ENCODE measurements at regions not wholly inside any gene's neighbourhood (a gene's known extent, or its start where the extent isn't known, plus 50 kb on each side); places are given as distances from the start of the nearest gene placed in this dataset.

DNA sequence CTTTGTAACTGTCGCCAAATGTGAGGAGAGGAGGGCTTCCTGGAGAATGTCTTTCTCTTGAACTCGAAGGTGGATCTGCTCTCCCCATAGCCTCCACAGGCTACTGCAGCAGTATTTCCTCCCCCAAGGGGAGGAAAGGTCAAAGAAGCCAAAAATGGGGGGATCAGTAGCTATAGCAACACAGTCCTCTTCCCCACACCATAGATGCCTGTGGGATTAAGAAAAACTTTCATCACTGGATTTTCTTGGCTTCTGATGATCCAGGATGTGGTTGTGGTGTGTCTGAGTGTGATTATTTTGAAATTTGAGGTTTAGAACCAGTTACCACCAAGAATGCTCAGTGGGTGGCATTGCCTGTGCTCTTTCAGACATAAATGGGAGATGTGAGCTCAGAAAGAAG is 140.1 kb upstream of the SPACA1 start:
- Histone ChIP-seq H3K9me3 (ENCODE audit: control insufficient read depth in 1 of 2, low read length in 2 of 2) (no peaks in the 10 kb centered on the region), H3K27me3 (ENCODE audit: low read depth, low read length) (no peaks in the 10 kb centered on the region), H3K27ac (ENCODE audit: low read length) (no peak overlapping the region), H3K4me3 (ENCODE audit: low read depth in 1 of 2, low read length in 2 of 2) (no peak overlapping the region), H3K36me3 (ENCODE audit: control insufficient read depth in 1 of 2, insufficient read depth in 2 of 2, low read length in 2 of 2) (no peaks in the 10 kb centered on the region), H3K4me1 (ENCODE audit: control insufficient read depth in 1 of 2, insufficient read depth in 2 of 2, low read length in 2 of 2) (no peaks in the 10 kb centered on the region)

DNA sequence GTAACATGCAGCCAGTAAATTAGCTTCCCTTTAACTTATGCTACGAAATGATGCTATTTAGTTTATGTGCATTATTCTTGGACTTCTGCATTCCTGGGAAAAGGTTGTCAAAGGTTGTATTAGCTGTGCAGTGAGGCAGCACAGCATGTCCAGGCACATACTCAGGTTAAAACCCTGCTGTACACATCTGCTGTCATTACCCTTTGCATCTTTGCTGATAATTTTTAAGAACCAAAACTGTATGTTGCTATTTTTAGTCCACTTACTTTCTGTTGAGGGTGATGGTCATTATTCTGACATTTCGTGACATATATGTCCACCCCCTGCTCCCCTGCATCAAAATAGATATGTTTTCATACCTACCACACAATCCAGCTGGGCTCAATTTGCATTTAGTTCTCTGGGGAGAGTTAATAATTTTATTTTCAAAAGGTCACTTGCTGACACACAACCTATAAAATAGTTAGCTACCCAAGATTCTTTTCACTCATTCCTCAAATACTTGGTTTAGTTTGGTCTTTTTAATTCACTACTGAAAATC is 142.5 kb upstream of the SPACA1 start:
- Histone ChIP-seq H3K27ac (ENCODE audit: low read length) (no peak overlapping the region), H3K36me3 (ENCODE audit: control insufficient read depth in 1 of 2, insufficient read depth in 2 of 2, low read length in 2 of 2) (no peaks in the 10 kb centered on the region), H3K9me3 (ENCODE audit: control insufficient read depth in 1 of 2, low read length in 2 of 2) (no peaks in the 10 kb centered on the region), H3K4me3 (ENCODE audit: low read depth in 1 of 2, low read length in 2 of 2) (no peak overlapping the region), H3K27me3 (ENCODE audit: low read depth, low read length) (no peaks in the 10 kb centered on the region), H3K4me1 (ENCODE audit: control insufficient read depth in 1 of 2, insufficient read depth in 2 of 2, low read length in 2 of 2) (no peaks in the 10 kb centered on the region)

GRCh38 chr6:87904011-87904410 is 143.6 kb upstream of the SPACA1 start:
- Histone ChIP-seq H3K27me3 (ENCODE audit: low read depth, low read length) (no peaks in the 10 kb centered on the region), H3K36me3 (ENCODE audit: control insufficient read depth in 1 of 2, insufficient read depth in 2 of 2, low read length in 2 of 2) (no peaks in the 10 kb centered on the region), H3K27ac (ENCODE audit: low read length) (no peak overlapping the region), H3K4me3 (ENCODE audit: low read depth in 1 of 2, low read length in 2 of 2) (no peak overlapping the region), H3K9me3 (ENCODE audit: control insufficient read depth in 1 of 2, low read length in 2 of 2) (no peaks in the 10 kb centered on the region), H3K4me1 (ENCODE audit: control insufficient read depth in 1 of 2, insufficient read depth in 2 of 2, low read length in 2 of 2) (no peaks in the 10 kb centered on the region)

- Histone ChIP-seq H3K27me3 (ENCODE audit: low read depth, low read length) (no peaks in the 10 kb centered on the region), H3K36me3 (ENCODE audit: control insufficient read depth in 1 of 2, insufficient read depth in 2 of 2, low read length in 2 of 2) (no peaks in the 10 kb centered on the region), H3K4me1 (ENCODE audit: control insufficient read depth in 1 of 2, insufficient read depth in 2 of 2, low read length in 2 of 2) (no peaks in the 10 kb centered on the region), H3K4me3 (ENCODE audit: low read depth in 1 of 2, low read length in 2 of 2) (no peak overlapping the region), H3K9me3 (ENCODE audit: control insufficient read depth in 1 of 2, low read length in 2 of 2) (no peaks in the 10 kb centered on the region), H3K27ac (ENCODE audit: low read length) (no peak overlapping the region)
These were observed 144.3 kb upstream of the SPACA1 start for GRCh38 chr6:87903323-87903722.

DNA sequence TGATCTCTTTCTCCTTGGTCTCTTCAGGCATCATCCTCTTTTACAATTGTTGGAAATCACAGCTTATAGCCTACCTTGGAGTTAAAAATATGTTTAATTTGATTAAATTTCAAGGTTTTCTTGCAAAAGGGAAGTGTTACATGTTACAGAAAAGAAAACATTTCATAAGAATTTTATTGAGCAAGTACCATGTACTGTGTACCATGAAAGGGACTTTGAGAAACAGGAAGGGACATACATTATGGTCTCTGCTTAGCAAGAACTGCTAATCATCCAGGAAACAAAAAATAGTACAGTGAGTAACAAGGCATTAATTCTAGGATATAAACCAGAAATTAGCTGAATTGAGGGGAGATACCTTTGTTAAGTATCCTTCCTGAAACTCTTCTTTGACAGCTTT is 145.3 kb upstream of the SPACA1 start:
- no peaks in the 10 kb centered on the region for H3K4me1 ChIP-seq (ENCODE audit: control insufficient read depth in 1 of 2, insufficient read depth in 2 of 2, low read length in 2 of 2)
- H3K27me3 ChIP-seq (ENCODE audit: low read depth, low read length), result no peaks in the 10 kb centered on the region
- H3K27ac ChIP-seq (ENCODE audit: low read length), result no peak overlapping the region
- no peak overlapping the region for H3K4me3 ChIP-seq (ENCODE audit: low read depth in 1 of 2, low read length in 2 of 2)
- H3K36me3 ChIP-seq (ENCODE audit: control insufficient read depth in 1 of 2, insufficient read depth in 2 of 2, low read length in 2 of 2), result no peaks in the 10 kb centered on the region
- H3K9me3 ChIP-seq (ENCODE audit: control insufficient read depth in 1 of 2, low read length in 2 of 2), result no peaks in the 10 kb centered on the region

DNA sequence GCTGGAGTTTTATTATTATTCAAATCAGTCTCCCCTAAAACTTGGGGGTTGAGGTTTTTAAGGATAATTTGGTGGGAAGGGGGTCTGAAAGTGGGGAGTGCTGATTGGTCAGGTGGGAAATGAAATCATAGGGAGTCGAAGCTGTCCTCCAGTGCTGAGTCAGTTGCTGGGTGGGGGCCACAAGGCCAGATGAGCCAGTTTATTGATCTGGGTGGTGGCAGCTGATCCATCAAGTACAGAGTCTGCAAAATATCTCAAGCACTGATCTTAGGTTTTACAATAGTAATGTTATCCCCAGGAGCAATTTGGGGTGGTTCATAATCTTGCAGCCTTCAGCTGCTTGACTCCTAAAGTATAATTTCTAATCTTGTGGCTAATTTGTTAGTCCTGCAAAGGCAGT is 146.0 kb upstream of the SPACA1 start:
- no peak overlapping the region for H3K27ac ChIP-seq (ENCODE audit: low read length)
- no peak overlapping the region for H3K4me3 ChIP-seq (ENCODE audit: low read depth in 1 of 2, low read length in 2 of 2)
- H3K27me3 ChIP-seq (ENCODE audit: low read depth, low read length), result no peaks in the 10 kb centered on the region
- H3K36me3 ChIP-seq (ENCODE audit: control insufficient read depth in 1 of 2, insufficient read depth in 2 of 2, low read length in 2 of 2), result no peaks in the 10 kb centered on the region
- H3K9me3 ChIP-seq (ENCODE audit: control insufficient read depth in 1 of 2, low read length in 2 of 2), result no peaks in the 10 kb centered on the region
- peaks cover 0 to 3% of the 10 kb centered on the region in 2 donors for H3K4me1 ChIP-seq (ENCODE audit: control insufficient read depth in 1 of 2, insufficient read depth in 2 of 2, low read length in 2 of 2)

- Histone ChIP-seq H3K27me3 (ENCODE audit: low read depth, low read length) (no peaks in the 10 kb centered on the region), H3K4me3 (ENCODE audit: low read depth in 1 of 2, low read length in 2 of 2) (no peak overlapping the region), H3K9me3 (ENCODE audit: control insufficient read depth in 1 of 2, low read length in 2 of 2) (no peaks in the 10 kb centered on the region), H3K36me3 (ENCODE audit: control insufficient read depth in 1 of 2, insufficient read depth in 2 of 2, low read length in 2 of 2) (no peaks in the 10 kb centered on the region), H3K4me1 (ENCODE audit: control insufficient read depth in 1 of 2, insufficient read depth in 2 of 2, low read length in 2 of 2) (peaks cover 0 to 3% of the 10 kb centered on the region in 2 donors), H3K27ac (ENCODE audit: low read length) (no peak overlapping the region)
These were observed 147.4 kb upstream of the SPACA1 start for GRCh38 chr6:87900160-87900698.

- Histone ChIP-seq H3K4me3 (ENCODE audit: low read depth in 1 of 2, low read length in 2 of 2) (no peak overlapping the region), H3K27ac (ENCODE audit: low read length) (no peak overlapping the region), H3K9me3 (ENCODE audit: control insufficient read depth in 1 of 2, low read length in 2 of 2) (no peaks in the 10 kb centered on the region), H3K27me3 (ENCODE audit: low read depth, low read length) (no peaks in the 10 kb centered on the region), H3K36me3 (ENCODE audit: control insufficient read depth in 1 of 2, insufficient read depth in 2 of 2, low read length in 2 of 2) (no peaks in the 10 kb centered on the region), H3K4me1 (ENCODE audit: control insufficient read depth in 1 of 2, insufficient read depth in 2 of 2, low read length in 2 of 2) (peaks cover 0 to 3% of the 10 kb centered on the region in 2 donors)
These were observed 148.0 kb upstream of the SPACA1 start for GRCh38 chr6:87899499-87900147.

DNA sequence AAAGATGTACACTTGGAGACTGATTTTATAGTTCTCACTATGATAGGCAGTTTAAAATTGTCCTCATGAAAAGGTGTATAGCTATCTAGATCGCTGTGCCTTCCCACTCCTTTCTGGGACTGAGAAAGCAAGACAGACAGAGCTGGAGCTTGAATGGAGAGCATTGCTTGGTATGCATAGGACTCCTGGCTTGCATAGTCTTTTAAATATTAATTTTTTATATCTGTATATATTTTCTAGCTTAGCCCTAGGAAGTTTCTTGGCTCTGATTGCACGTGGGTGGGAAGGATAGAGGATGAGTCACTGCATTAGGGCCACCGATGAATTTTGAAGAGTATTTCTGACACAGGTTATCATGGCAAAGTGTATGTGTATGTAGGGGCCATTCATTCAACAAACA is 150.0 kb upstream of the SPACA1 start:
- Histone ChIP-seq H3K4me3 (ENCODE audit: low read depth in 1 of 2, low read length in 2 of 2) (no peak overlapping the region), H3K27ac (ENCODE audit: low read length) (no peak overlapping the region), H3K4me1 (ENCODE audit: control insufficient read depth in 1 of 2, insufficient read depth in 2 of 2, low read length in 2 of 2) (peaks cover 0 to 3% of the 10 kb centered on the region in 2 donors), H3K36me3 (ENCODE audit: control insufficient read depth in 1 of 2, insufficient read depth in 2 of 2, low read length in 2 of 2) (no peaks in the 10 kb centered on the region), H3K9me3 (ENCODE audit: control insufficient read depth in 1 of 2, low read length in 2 of 2) (no peaks in the 10 kb centered on the region), H3K27me3 (ENCODE audit: low read depth, low read length) (no peaks in the 10 kb centered on the region)

DNA sequence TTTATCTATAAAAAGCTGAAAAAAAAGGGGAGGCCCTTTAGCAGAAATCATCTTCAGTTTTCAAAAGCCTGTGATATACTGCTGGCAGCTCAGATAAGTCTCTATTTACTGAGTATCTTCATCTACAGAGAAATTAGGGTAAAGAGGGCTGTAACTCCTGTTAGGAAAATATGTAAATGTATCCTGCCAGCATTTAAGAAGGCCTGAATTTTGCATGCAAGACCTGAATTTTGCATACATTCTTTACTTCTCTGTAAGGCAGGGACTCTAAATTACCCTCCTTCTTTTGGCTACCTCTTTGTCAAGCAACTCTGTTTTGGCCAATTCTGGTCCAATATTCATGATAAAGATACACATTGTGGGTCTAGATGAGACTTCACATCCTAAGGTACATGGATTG is 150.6 kb upstream of the SPACA1 start:
- H3K36me3 ChIP-seq (ENCODE audit: control insufficient read depth in 1 of 2, insufficient read depth in 2 of 2, low read length in 2 of 2), result no peaks in the 10 kb centered on the region
- no peak overlapping the region for H3K27ac ChIP-seq (ENCODE audit: low read length)
- H3K4me1 ChIP-seq (ENCODE audit: control insufficient read depth in 1 of 2, insufficient read depth in 2 of 2, low read length in 2 of 2), result peaks cover 0 to 3% of the 10 kb centered on the region in 2 donors
- no peak overlapping the region for H3K4me3 ChIP-seq (ENCODE audit: low read depth in 1 of 2, low read length in 2 of 2)
- no peaks in the 10 kb centered on the region for H3K9me3 ChIP-seq (ENCODE audit: control insufficient read depth in 1 of 2, low read length in 2 of 2)
- H3K27me3 ChIP-seq (ENCODE audit: low read depth, low read length), result no peaks in the 10 kb centered on the region

- no peak overlapping the region for H3K4me3 ChIP-seq (ENCODE audit: low read depth in 1 of 2, low read length in 2 of 2)
- no peaks in the 10 kb centered on the region for H3K9me3 ChIP-seq (ENCODE audit: control insufficient read depth in 1 of 2, low read length in 2 of 2)
- no peak overlapping the region for H3K27ac ChIP-seq (ENCODE audit: low read length)
- H3K36me3 ChIP-seq (ENCODE audit: control insufficient read depth in 1 of 2, insufficient read depth in 2 of 2, low read length in 2 of 2), result no peaks in the 10 kb centered on the region
- no peaks in the 10 kb centered on the region for H3K4me1 ChIP-seq (ENCODE audit: control insufficient read depth in 1 of 2, insufficient read depth in 2 of 2, low read length in 2 of 2)
- no peaks in the 10 kb centered on the region for H3K27me3 ChIP-seq (ENCODE audit: low read depth, low read length)
These were observed 160.4 kb upstream of the SPACA1 start for GRCh38 chr6:87887266-87887665.

DNA sequence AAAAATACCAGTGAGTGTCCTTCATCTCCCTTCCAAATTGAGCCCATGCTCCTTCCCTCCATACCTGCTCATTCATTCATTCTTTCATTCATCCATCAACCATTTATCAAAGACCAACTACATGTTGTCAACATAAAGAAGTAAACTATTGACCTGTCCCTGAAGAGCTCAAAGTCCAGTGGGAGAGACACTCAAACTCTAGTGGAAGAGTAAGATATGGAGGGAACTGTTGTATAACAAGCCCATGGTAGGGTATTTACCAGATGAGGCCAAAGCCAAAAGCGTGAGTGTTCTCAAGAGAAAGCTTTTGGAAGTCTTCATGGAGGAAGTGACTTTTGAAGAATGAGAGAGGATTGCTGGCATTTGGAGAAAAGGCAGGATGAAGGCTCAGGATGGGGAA is 163.4 kb upstream of the SPACA1 start:
- Histone ChIP-seq H3K4me3 (ENCODE audit: low read depth in 1 of 2, low read length in 2 of 2) (no peak overlapping the region), H3K36me3 (ENCODE audit: control insufficient read depth in 1 of 2, insufficient read depth in 2 of 2, low read length in 2 of 2) (no peaks in the 10 kb centered on the region), H3K4me1 (ENCODE audit: control insufficient read depth in 1 of 2, insufficient read depth in 2 of 2, low read length in 2 of 2) (no peaks in the 10 kb centered on the region), H3K27me3 (ENCODE audit: low read depth, low read length) (no peaks in the 10 kb centered on the region), H3K27ac (ENCODE audit: low read length) (no peak overlapping the region), H3K9me3 (ENCODE audit: control insufficient read depth in 1 of 2, low read length in 2 of 2) (no peaks in the 10 kb centered on the region)
